Uterus (tissue), 3 donors: ENCODE measurements at regions not wholly inside any gene's neighbourhood (a gene's known extent, or its start where the extent isn't known, plus 50 kb on each side); places are given as distances from the start of the nearest gene placed in this dataset.

Experiments
- DNase-seq, 2 donors: peaks; one replicate each; pipeline ENCODE4 v3.0.0-alpha.2; 2019 to 2020
- H3K27ac ChIP-seq, 2 donors: fragments of 200-600 bp; sonication (generic); 1 replicate in 1 of 2; 2 replicates in 1 of 2; pipeline ENCODE4 v1.5.1; 2016 to 2018
- H3K27me3 ChIP-seq, 2 donors: fragments of 200-600 bp; sonication (generic); one replicate each; pipeline ENCODE4 v1.5.1; 2018 to 2019; ENCODE audit warnings: control low read depth in 1 of 2
- H3K36me3 ChIP-seq, 2 donors: fragments of 200-600 bp; sonication (generic); one replicate each; pipeline ENCODE4 v1.5.1; 2019; ENCODE audit warnings: control low read depth in 1 of 2
- H3K4me1 ChIP-seq, 2 donors: fragments of 200-600 bp; sonication (generic); one replicate each; pipeline ENCODE4 v1.5.1; 2018 to 2019; ENCODE audit warnings: control low read depth in 1 of 2
- H3K4me3 ChIP-seq, 2 donors: fragments of 200-600 bp; sonication (generic); 1 replicate in 1 of 2; 2 replicates in 1 of 2; pipeline ENCODE4 v1.5.1; 2018 to 2019; ENCODE audit warnings: mild to moderate bottlenecking in 1 of 2
- H3K9me3 ChIP-seq, 2 donors: fragments of 200-600 bp; sonication (generic); one replicate each; pipeline ENCODE4 v1.5.1; 2019; ENCODE audit warnings: control low read depth in 1 of 2
- CTCF ChIP-seq, 4 experiments: fragments of 200-600 bp in 2 of 4; fragments of 450-650 bp in 2 of 4; sonication (generic) in 2 of 4; IDR thresholded peaks; one replicate each; pipeline ENCODE4 v1.5.1; 2016 to 2019; ENCODE audit warnings: antibody characterized with exemption in 4 of 4, mild to moderate bottlenecking in 2 of 4, moderate library complexity in 1 of 4
- POLR2A ChIP-seq, 2 donors: fragments of 450-650 bp; IDR thresholded peaks; one replicate each; pipeline ENCODE4 v1.6.1; 2016; ENCODE audit warnings: antibody characterized with exemption in 2 of 2, mild to moderate bottlenecking in 1 of 2, moderate library complexity in 1 of 2
- intact Hi-C: fragments of 100-400 bp; cut with DNase I; formaldehyde crosslinking; loops from one replicate; pipeline ENCODE4 v1.15.1; 2023; ENCODE audit warnings: low total_unique reads
- donor health status: DM: yes; HTN: yes; CAD: no.

GRCh38 chr18:41587976-41588375, 367.1 kb upstream of the PIK3C3 start:
- Histone ChIP-seq H3K4me1 (no peaks in the 10 kb centered on the region), H3K9me3 (peaks cover 0 to 2% of the 10 kb centered on the region in 2 donors), H3K4me3 (no peak overlapping the region), H3K27ac (no peak overlapping the region), H3K27me3 (no peaks in the 10 kb centered on the region), H3K36me3 (no peaks in the 10 kb centered on the region)
- TF ChIP-seq POLR2A (IDR thresholded peaks at IDR 0.05), result no peak
- no peak for TF ChIP-seq CTCF (IDR thresholded peaks at IDR 0.05)
- no peak for DNase-seq
- intact Hi-C loops, result no loop called here

- Histone ChIP-seq H3K36me3 (no peaks in the 10 kb centered on the region), H3K27ac (no peak overlapping the region), H3K9me3 (peaks cover 0 to 2% of the 10 kb centered on the region in 2 donors), H3K4me1 (no peaks in the 10 kb centered on the region), H3K4me3 (no peak overlapping the region), H3K27me3 (no peaks in the 10 kb centered on the region)
- TF ChIP-seq POLR2A (IDR thresholded peaks at IDR 0.05), result no peak
- no peak for TF ChIP-seq CTCF (IDR thresholded peaks at IDR 0.05)
- no peak for DNase-seq
- intact Hi-C loops, result no loop called here
Observed at GRCh38 chr18:41585512-41585911, 369.5 kb upstream of the PIK3C3 start.

DNA sequence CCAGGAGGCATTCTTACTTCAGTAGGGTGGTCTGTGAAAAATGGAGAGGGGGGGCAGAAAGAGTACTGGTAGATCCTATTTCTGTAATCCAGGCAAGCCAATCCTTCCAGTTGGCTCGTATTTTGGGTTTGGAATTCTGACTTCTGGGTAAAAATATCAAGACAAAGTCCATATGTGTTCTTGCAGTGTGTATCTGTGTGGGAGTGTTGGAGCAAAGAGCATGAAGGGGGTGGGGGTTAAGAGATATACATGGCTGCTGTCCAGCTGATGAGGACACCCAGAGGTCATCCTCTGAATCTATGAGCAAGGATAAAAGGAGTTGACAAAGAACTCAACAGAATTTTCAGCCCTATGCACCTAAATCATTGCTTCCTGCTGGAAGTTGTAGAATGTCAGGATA, 375.8 kb upstream of the PIK3C3 start:
- Histone ChIP-seq H3K36me3 (no peaks in the 10 kb centered on the region), H3K4me3 (no peak overlapping the region), H3K9me3 (no peaks in the 10 kb centered on the region), H3K4me1 (no peaks in the 10 kb centered on the region), H3K27ac (no peak overlapping the region), H3K27me3 (no peaks in the 10 kb centered on the region)
- no peak for DNase-seq
- TF ChIP-seq CTCF (IDR thresholded peaks at IDR 0.05) (no peak), POLR2A (IDR thresholded peaks at IDR 0.05) (no peak)
- intact Hi-C loops, result no loop called here

DNA sequence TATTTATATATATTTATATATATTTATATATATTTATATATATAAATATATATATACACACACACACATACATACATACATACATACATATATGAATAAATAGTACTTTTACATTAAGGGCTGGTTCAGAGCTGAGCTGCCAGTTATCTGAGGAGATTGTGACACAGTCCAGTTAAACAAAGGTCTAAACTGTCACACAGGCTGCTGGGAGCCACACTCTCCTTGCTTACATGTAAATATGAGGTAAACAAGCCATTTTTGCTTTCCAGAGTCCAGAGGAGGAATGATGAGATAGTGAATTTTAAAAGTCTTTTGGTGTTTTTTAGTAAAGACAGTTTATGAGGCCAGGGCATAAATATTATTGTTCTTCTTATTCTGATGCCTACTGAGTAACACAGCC, 377.5 kb upstream of the PIK3C3 start:
- Histone ChIP-seq H3K4me1 (no peaks in the 10 kb centered on the region), H3K9me3 (no peaks in the 10 kb centered on the region), H3K4me3 (no peak overlapping the region), H3K27ac (no peak overlapping the region), H3K27me3 (no peaks in the 10 kb centered on the region), H3K36me3 (no peaks in the 10 kb centered on the region)
- TF ChIP-seq POLR2A (IDR thresholded peaks at IDR 0.05), result no peak
- intact Hi-C loops, result no loop called here
- DNase-seq, result no peak

- intact Hi-C loops, result no loop called here
- Histone ChIP-seq H3K36me3 (no peaks in the 10 kb centered on the region), H3K27me3 (no peaks in the 10 kb centered on the region), H3K4me3 (no peak overlapping the region), H3K27ac (no peak overlapping the region), H3K4me1 (no peaks in the 10 kb centered on the region), H3K9me3 (no peaks in the 10 kb centered on the region)
- no peak for DNase-seq
- TF ChIP-seq POLR2A (IDR thresholded peaks at IDR 0.05), result no peak
Observed at GRCh38 chr18:41576643-41577042, 378.4 kb upstream of the PIK3C3 start.

GRCh38 chr18:41569867-41570266, 385.2 kb upstream of the PIK3C3 start:
- intact Hi-C loops, result no loop called here
- H3K27ac ChIP-seq, result no peak overlapping the region
- TF ChIP-seq CTCF (IDR thresholded peaks at IDR 0.05), result no peak
- no peak for TF ChIP-seq POLR2A (IDR thresholded peaks at IDR 0.05)
- H3K9me3 ChIP-seq, result no peaks in the 10 kb centered on the region
- no peak overlapping the region for H3K4me3 ChIP-seq
- no peaks in the 10 kb centered on the region for H3K36me3 ChIP-seq
- DNase-seq, result no peak
- H3K4me1 ChIP-seq, result no peaks in the 10 kb centered on the region
- no peaks in the 10 kb centered on the region for H3K27me3 ChIP-seq
